CD4-positive, alpha-beta T cell treated with Interferon gamma for 1 hour (primary cell): ENCODE measurements at regions not wholly inside any gene's neighbourhood (a gene's known extent, or its start where the extent isn't known, plus 50 kb on each side); places are given as distances from the start of the nearest gene placed in this dataset.
"Not testable (repeated sequence)": the region's sequence is repeated elsewhere in the genome, so short reads cannot be mapped to it uniquely, and the experiment has no call there.

Source experiments
- DNase-seq: peaks from one replicate; pipeline ENCODE4 v3.0.0-alpha.2; 2020

DNA sequence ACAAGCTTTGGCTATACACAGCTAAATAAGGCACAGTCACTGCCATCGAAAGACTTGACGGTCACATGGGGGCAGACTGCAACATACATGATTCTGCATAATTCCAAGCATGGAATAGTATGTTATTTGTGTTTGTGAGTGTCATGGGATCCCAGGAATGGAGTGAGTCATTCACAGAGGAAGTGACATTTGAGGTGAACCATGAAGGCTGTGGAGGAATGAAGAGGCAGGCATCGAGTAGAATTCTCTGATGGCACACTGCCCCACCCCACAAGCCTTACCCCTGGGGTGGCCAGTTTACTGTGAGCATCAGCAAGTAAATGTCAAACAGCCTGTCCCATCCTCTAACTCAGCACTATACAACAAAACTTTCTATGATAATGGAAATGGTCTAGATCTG, 619.7 kb downstream of the MID1IP1 start:
- DNase-seq, result no peak

DNA sequence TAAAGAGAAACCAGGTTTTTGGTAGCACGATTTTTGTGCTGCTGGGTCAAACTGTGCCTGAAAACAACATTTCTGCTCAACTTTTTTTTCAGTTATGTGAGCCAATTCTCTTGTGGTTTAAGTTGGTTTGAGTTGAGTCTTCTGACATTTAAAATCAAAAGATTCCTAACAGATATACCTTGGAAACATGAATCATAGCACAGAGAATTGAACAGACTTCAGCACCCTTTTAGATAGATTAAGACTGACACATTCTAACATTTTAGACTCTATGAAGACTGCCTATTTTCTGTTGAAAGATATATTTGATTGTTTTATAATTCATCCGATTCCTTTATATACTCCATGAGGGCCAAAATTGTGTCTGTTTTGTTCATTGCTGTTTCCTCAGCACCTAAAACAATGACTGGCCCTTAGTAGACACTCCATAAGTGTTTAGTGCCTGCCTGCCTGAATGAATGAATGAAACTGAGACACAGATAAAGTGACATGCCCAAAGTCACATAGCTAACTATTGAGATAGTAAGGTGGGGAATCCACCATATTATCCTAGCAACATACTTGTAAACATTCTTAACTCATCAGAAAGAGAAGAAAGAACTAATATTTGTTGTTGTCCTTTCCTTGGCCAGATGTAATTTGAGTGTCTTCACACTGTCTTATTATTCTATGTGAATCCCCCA, 624.0 kb downstream of the MID1IP1 start:
- DNase-seq, result no peak

DNA sequence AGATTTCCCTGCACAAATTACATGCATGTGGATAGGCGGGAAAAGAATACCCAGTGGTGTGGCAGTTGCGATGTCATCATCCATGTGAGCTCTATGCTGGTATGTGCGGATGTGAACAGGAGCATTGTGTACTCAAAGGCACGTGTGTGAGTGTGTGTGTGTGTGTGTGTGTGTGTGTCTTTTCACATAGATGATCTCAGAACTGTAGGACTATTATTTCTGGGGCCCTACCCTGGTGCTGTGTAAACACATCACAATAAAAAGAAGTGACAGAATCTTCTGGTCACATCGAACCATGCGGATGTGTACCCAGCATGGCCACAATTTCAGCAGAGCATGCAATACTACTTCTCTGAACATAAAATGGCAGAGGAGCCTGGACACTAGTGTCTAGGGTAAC, 624.8 kb downstream of the MID1IP1 start:
- no peak for DNase-seq

DNA sequence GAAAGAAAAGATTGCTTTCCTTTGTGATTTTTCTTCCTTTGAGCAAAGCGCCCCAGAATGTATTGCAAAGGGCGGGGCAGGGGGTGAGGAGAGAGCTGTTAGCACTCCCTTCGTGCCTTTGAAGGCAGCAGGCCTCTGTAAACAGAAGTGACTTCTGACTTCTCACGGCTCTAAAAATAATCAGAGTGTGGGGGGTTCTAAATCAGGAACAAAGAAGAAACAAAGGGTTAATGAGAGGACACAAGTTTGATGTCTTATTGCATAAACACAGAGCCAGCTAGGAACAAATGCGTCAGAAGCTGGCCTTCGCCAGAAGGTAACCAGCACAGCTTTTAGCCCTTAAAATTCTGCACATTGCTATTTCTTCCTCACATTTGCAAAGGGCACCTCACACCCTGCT, 626.2 kb downstream of the MID1IP1 start:
- DNase-seq, result no peak

DNA sequence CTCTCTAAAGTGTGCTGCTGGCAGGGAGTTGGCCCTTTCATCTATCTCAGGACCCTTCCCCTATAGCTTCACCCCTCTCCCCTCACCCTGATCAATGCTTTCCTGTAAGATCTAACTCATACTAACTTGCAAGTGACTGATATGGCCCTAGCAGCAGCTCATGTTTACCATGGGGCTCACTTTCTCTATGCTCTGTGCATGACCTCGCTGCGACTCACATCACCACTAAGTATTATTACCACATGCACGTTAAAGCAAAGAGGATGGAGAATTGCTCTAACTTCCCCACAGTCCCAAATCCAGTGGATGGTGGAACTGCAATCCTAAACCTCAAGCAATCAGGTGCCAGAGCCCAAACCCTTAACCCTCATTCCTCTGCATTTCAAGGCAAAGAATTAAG, 626.6 kb downstream of the MID1IP1 start:
- DNase-seq, result no peak

DNA sequence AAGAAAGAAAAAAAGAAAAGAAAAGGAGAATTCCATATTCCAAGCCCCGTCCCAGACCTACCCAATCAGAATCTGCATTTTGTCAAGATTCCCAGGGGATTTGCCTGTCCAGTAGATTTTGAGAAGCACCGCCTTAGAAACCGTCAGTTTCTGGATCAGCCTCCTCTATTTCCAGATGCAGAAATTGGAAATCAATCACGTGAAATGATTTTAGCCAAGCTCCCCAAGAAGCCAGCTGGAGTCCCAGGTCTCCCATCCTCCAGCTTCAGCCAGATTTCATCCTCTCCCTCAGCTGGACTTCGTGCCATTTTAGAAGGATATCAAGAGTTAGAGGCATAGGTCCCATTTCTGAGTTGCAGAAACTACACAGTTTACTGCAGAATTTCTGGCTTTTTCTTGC, 629.3 kb downstream of the MID1IP1 start:
- no peak for DNase-seq

DNA sequence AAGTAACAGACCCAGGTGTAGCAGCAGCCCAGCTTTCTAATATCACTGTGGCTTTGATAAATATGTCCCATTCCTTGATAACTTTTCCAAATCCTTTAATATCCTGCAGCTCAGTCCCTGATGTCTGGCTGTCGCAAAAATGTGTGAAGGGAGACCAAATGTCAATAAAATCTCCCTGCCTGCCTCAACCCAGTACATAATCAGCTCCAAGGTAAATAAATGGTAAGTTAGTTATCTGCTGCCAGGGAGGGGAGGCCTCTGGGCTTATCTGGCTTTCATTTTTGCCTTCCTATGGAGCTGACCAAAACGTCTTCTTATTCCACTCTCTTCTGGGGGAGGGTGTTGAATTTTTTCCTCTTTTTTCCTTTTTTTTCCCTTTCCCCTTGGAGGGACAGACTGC, 630.6 kb downstream of the MID1IP1 start:
- DNase-seq, result no peak

DNA sequence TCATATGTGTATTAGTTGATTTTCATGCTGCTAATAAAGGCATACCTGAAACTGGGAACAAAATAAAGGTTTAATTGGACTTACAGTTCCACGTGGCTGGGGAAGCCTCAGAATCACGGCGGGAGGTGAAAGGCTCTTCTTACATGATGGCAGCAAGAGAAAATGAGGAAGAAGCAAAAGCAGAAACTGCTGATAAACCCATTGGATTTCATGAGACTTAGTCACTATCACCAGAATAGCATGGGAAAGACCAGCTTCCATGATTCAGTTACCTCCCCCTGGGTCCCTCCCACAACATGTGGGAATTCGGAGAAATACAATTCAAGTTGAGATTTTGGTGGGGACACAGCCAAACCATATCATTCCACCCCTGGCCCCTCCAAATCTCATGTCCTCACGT, 633.4 kb downstream of the MID1IP1 start:
- not testable (repeated sequence) for DNase-seq

DNA sequence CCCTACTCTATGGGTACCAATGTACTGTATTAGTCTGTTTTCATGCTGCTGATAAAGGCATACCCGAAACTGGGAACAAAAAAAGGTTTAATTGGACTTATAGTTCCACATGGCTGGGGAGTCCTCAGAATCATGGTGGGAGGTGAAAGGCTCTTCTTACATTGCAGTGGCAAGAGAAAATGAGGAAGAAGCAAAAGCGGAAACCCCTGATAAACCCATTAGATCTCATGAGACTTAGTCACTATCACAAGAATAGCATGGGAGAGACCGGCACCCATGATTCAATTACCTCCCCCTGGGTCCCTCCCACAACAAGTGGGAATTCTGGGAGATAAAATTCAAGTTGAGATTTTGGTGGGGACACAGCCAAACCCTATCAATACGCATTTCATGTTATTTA, 635.3 kb downstream of the MID1IP1 start:
- DNase-seq, result not testable (repeated sequence)

DNA sequence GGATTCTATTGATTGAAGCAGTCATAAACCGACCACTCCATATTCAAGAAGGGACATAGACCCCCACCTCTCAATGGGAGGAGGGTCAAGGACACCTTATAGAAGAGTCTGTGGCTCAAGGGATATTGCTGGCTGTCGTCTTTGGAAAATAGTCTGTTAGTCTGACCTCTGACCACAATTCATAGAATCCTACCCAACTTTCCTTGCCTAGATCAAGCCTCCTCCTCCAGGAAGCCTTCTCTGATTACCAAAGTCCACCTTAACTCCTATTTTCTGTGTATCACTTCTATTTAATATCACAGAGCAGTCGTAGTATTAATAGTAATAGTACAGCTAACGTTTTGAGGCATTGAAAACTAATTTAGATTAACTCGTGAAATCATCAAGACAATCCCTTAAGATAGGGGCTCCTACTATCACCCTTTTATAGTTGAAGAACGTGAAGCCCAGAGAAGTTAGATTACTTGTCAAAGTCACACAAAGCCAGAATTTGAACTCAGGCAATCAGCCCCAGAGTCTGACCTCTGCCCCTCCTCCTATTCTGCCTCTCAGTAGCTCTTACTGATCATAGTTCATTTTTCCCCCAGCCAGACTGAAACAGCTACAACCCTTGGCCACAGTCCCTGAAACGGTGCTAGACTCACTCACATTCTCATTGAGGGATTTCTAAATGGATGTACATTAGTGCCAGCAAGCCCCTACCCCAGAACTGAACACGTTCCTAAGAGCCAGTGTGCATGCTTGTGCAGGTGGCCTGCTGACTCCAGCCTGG, 636.6 kb downstream of the MID1IP1 start:
- no peak for DNase-seq

DNA sequence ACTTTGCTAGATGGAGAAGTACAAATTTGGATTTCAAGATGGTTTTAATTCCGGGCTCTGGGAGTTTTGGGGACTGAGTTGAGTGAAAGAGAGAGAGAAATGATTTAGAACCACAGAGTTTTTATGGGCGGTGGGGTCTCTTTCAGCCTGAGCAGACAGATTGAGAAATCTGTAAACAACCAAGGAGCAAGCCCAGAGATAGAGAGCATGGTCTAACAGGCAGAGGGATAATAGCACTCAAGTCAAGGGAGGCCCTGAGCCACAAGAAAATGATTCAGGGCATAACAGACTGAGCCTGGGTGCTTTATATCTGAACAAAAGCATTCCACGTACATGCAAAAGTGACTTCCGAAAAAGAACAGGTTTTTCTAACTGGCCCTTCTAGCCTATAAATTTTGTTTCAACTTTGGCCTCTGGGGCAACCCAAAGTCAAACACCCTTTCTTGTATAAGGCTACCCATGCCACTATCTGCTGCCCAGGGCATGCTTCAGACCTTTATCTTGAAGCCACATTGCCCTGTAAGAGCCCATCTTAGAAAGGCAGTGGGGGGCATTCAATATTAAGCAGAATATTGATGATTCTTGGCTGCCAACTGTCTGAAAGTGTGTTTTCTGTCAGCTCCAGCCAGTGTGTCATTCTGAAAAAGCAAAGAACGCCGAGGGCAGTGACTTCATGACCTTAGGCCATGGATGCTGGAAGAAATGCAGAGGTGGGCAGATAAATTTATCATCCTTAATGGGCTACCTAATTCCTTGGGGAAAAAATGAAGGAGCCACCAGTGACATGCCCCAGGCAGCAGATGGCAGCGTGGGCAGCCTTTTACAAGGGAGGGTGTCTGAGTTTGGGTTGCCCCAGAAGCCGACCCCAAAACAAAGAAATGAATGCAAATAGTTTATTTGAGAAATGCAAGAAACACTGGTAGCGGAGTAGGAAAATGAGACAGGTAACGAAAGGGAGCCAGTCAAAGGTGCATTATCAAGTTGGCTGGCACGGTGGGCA, 637.6 kb downstream of the MID1IP1 start:
- no peak for DNase-seq

DNA sequence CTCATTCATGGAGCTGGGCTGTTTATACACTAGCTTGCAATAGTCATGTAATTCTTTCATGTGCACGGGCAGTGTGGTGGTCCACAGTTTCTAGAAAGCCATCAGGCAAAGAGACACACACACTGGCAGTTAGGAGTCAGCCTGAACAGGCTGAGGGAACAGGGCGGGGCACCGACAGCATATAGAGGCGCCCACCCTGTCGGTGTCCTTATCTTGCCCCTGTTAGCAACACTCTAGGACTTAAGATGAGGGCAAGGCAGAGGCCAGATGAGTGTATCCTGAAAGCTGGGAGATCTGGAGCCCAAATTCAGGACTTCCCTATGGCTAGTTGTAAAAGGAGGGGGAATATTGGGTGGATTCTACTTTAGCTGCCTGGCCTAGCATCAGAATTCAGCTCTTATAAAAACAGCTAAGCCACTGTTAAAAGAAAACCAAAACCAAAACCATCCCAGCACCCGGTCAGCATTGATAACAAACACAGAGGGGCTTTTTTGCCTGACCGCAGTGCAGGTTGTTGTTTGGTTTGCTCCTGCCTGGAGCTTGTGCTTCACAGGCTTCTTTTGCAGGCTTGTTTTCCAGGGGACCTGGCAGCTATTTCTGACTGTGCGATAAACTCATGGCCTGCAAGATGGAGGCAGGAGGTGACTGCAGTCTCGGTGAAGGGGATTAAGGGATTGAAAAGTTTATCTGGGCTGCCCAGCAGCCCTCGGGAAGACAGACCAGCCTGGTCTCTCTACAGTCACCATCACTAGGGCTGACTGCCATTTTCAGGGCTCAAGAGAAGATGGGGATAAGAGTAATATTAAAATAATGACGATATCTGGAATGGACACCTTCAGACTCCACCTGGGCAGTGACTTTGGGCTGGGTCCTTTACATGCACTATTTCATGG, 638.9 kb downstream of the MID1IP1 start:
- DNase-seq, result no peak

DNA sequence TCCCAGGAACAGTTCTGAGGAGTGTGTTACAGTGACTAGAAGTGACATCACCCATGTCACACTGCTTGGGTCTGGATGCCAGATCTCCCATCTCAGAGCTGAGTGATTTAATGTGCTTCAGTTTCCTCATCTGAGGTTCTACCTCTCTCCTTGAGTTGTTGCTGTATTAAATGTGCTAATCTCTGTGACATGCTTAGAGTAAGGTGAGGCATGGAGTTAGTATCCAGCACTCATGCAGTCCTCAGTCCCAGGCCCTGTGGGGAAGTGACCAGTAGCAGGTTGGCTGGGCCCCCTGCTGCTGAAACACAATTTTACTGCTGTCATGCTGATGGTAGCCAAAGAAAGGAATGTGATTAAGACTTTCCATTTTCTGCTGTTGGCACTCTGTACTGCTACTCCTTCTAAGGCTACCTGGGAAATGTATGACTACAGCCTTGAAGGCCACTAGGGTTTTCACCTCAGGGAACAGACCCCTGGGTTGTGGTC, 639.6 kb downstream of the MID1IP1 start:
- no peak for DNase-seq

DNA sequence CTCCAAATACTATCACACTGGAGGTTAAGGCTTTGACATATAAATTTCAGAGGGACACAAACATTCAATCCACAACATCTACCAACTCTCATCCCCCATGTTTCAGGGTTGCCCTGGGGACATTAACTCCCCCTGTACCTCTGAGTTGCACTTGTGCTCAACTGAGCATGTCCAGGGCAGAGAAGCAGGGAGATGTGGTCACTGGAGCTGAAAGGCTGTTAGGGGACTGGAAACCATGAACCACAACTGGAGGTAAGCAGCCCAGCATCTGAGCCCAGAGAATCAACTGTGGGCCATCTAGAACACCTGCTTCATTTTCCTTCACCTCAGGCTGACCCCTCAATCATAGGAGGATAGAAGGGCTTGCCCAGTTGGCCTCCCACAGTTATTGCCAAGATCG, 641.1 kb downstream of the MID1IP1 start:
- no peak for DNase-seq

DNA sequence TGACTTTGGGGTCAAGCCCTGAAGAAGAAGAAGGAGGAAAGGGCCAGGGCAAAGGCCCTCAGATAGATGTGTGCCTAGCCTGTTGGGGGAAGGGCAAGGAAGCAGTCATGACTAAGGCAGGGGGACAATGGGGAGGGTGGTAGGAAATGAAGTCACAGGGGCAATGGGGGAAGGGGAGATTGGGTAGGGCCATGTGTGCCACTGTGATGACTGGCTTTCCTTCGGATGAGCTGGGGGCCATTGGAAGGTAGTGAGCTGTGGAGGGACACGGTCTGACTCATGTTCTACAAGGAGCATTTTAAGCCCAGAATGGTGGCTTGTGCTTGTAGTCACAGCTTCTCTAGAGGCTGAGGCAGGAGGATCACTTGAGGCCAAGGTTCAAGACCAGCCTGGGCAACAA, 642.0 kb downstream of the MID1IP1 start:
- no peak for DNase-seq

DNA sequence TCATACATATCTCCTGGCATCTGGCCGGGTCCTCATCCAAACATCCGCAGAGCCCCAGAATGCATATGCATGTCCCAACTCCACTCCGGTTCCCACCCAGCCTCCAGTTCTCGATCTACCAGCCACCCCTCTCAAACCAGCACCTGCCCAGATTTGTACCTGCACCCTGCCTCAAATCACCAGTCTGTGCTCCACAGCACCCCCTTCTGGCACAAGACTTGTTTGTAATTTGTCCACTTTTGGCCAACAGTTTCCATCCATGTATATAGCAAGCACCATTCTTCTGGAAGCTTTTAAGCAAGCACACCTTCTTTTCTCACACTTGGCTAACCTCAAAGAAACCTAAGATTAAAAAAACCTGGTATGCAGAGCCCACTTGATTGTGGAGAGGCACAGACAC, 644.1 kb downstream of the MID1IP1 start:
- no peak for DNase-seq

DNA sequence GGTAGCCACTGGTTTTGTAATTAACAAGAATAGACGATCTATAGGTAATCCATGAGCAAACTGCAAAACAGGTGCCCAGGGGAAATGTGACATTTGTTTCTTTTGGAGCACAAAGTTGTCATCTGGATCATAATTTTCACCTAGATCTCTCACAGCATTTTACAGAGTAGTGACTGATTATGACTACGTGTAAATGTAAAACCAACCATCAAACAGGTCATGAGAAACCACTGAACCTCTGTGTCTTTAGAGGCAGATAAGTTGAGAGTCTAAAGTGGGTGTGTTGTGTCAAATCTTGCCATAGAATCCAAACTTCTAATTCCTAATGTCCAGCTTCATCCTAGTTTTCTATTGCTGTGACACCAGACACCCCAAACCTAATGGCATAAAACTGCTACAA, 648.1 kb downstream of the MID1IP1 start:
- no peak for DNase-seq

DNA sequence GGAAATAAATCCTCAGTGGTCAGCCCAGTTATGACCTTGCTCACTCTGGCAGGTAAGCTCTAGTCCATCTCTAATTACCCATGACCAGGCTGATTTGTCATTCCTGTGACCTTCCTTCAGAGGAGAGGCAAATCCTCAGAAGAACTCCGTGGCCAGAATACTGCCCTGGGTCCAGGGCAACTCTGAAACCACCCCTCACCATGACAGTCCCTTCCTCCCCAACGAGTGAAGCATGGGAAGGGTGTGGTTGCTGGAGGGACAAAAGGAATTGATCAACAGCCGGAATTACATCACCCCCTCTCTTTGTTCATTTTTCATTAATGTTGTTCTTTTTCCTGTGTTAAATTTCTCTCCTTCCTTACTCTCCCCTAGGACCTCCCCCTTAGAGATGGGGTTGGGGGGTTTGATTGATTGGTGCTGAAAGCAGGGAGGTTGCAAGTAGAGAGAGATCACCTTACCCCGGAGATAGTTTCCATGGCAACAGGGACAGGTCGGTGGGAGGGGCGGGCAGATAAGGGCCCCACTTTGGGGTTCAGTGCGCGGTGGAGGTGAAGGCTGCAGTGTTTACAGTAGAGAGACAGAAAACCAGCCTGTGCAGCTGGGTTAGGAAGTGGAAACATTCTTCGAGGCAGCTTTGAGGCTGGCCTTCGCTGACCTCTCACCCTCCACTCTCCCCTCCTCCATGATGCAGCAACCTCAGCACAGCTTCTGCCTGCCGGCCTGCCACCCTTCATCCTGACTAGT, 647.4 kb downstream of the BCOR start:
- no peak for DNase-seq

DNA sequence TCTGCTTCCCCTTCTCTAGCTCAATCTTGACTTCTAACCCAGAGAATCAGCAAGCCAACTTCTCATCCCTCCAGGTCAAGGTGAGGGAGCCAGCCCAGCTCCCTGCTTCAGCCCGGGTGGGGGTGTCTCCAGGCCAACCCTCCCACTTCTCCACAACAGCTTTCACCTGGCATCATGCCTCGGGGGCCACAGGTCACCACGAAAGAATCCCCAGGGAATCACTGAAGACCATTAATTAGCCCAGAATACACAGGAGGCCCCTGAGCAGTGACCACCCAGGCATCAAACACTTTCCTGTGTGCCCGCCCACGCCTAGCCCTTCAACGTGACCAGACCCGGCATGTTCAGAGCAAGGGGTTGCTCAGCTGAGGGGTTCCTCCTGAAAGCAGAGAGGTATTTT, 646.7 kb downstream of the BCOR start:
- no peak for DNase-seq

DNA sequence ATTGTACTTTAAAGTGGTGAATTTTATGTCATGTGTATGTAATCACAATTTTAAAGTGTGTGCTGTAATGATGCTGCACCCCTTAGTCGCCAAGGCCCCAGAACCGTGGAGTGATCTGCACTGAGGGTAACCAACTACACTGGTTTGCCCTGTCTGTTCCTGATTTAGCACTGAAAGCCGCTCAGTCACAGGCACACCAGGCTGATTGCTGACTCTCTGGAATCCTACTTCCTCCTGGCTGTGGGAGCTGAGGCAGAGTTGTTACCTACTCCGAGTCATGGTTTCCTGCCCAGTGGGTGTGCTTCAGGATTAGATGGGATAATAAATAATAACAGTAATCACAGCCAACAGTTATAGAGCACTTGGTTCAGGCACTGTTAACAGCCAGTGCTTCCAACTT, 645.4 kb downstream of the BCOR start:
- no peak for DNase-seq

DNA sequence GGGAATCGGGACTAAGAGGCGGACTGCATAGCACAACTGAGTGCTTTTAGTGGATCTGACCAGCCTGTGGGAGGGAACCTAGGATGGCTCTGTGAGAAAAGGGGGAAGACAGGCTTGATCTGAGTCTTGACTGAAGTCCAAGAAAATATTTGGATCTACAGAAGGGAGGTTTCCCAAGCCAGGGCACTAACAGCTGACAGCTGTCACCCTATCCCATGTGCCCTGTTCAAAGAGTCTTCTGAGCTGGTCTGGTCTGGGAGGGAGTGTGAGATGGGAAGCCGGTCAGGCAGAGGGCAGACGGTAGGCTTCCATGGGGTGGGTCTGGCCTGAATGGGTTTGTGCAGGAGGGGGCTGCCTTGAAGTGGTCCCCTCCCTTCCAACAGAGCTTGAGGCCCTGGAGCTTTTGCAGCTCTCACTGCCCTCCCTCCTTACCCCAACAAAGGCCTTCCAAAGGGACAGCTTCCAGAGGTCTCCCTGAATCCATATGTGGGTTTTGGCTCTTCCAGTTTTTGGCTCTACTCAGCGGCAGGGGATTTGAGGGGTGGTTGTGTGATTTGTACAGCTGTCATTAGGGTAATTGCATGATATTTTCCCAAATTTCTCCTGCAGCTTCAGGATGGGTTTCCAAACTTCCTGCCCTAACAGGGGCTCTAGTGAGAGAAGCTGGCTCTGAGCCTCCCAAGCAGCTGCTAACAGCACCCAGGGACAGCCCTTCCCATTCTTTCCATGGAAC, 643.7 kb downstream of the BCOR start:
- no peak for DNase-seq
